ENCODE measurements at regions not wholly inside any gene's neighbourhood (a gene's known extent, or its start where the extent isn't known, plus 50 kb on each side); places are given as distances from the start of the nearest gene placed in this dataset.

DNA sequence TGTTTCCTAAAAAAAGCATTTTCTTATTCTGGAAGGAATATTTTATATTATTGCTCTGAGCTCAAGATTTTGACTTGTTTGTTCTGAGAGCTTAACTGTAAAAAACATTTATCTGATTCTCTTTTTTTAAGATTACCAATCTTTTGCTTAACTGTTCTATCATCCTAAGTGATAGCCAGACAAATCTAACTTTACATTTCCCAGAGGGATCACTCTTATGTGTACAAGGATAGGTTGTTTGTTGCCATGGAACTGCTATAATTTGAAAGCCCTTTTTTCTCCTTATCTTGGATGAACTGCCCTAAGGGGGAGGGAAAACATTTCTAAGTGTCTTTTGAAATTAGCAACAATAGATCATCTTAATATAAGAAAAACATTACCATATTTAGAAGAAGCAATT, 494.7 kb downstream of the TRAM1L1 start:
- TF ChIP-seq POLR2A (IDR thresholded peaks at IDR 0.05) = no peak
- TF ChIP-seq, protein P1, sequence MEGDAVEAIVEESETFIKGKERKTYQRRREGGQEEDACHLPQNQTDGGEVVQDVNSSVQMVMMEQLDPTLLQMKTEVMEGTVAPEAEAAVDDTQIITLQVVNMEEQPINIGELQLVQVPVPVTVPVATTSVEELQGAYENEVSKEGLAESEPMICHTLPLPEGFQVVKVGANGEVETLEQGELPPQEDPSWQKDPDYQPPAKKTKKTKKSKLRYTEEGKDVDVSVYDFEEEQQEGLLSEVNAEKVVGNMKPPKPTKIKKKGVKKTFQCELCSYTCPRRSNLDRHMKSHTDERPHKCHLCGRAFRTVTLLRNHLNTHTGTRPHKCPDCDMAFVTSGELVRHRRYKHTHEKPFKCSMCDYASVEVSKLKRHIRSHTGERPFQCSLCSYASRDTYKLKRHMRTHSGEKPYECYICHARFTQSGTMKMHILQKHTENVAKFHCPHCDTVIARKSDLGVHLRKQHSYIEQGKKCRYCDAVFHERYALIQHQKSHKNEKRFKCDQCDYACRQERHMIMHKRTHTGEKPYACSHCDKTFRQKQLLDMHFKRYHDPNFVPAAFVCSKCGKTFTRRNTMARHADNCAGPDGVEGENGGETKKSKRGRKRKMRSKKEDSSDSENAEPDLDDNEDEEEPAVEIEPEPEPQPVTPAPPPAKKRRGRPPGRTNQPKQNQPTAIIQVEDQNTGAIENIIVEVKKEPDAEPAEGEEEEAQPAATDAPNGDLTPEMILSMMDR (IDR thresholded peaks at IDR 0.05) = no peak
- TF ChIP-seq EP300 (IDR thresholded peaks at IDR 0.05; ENCODE audit: low read depth) = no peak

All from transverse colon (tissue), 3 donors.